Esophagus squamous epithelium (tissue), 4 donors: ENCODE measurements at regions not wholly inside any gene's neighbourhood (a gene's known extent, or its start where the extent isn't known, plus 50 kb on each side); places are given as distances from the start of the nearest gene placed in this dataset.

ENCODE experiments used
- POLR2A ChIP-seq, 4 donors: fragments of 450-650 bp; IDR thresholded peaks; one replicate each; pipeline ENCODE4 v1.6.1; 2017; ENCODE audit warnings: antibody characterized with exemption in 4 of 4, mild to moderate bottlenecking in 4 of 4, moderate library complexity in 3 of 4
- TF ChIP-seq, protein P1 (sequence below), 6 experiments: fragments of 450-650 bp in 4 of 6; fragments of 200-600 bp in 2 of 6; sonication (generic) in 2 of 6; IDR thresholded peaks; one replicate each; pipeline ENCODE4 v1.5.1; 2016 to 2019; ENCODE audit warnings: antibody characterized with exemption in 6 of 6, mild to moderate bottlenecking in 4 of 6, moderate library complexity in 4 of 6

DNA sequence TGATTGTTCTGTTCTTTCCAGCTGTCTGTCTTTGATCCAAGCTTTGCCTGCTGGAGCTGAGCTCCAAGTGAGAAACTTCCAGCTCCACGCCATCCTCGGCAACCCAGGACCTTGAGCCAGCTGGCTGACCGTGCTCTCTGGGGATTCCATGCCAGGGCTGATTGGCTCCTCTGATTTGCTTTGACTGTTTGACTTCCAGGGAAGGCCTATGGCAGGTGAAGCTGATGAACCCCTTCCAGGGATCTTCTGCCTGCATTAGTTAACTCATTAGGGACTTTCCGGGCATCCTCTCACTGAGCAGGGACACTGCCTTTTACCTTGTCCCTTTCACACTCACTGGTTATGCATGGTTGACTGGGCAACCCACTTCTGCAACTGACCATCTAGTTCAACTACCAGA, 406.1 kb downstream of the RPS6KC1 start:
- TF ChIP-seq, protein P1, sequence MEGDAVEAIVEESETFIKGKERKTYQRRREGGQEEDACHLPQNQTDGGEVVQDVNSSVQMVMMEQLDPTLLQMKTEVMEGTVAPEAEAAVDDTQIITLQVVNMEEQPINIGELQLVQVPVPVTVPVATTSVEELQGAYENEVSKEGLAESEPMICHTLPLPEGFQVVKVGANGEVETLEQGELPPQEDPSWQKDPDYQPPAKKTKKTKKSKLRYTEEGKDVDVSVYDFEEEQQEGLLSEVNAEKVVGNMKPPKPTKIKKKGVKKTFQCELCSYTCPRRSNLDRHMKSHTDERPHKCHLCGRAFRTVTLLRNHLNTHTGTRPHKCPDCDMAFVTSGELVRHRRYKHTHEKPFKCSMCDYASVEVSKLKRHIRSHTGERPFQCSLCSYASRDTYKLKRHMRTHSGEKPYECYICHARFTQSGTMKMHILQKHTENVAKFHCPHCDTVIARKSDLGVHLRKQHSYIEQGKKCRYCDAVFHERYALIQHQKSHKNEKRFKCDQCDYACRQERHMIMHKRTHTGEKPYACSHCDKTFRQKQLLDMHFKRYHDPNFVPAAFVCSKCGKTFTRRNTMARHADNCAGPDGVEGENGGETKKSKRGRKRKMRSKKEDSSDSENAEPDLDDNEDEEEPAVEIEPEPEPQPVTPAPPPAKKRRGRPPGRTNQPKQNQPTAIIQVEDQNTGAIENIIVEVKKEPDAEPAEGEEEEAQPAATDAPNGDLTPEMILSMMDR (IDR thresholded peaks at IDR 0.05): no peak
- TF ChIP-seq POLR2A (IDR thresholded peaks at IDR 0.05): no peak
